PC-9 (cell line): ENCODE measurements at regions not wholly inside any gene's neighbourhood (a gene's known extent, or its start where the extent isn't known, plus 50 kb on each side); places are given as distances from the start of the nearest gene placed in this dataset.

Experiments
- CTCF ChIP-seq: fragments of 200-600 bp; sonication (generic); conservative IDR thresholded peaks from 2 replicates; pipeline ENCODE4 v1.6.1; 2017; ENCODE audit warnings: mixed run types, antibody characterized with exemption, mild to moderate bottlenecking, moderate library complexity
- EZH2 ChIP-seq: fragments of 200-600 bp; sonication (generic); IDR thresholded peaks from 2 replicates; pipeline ENCODE4 v1.8.0; 2017; ENCODE audit warnings: antibody characterized with exemption, low read depth

GRCh38 chr1:80993154-80993980 is 807.4 kb upstream of the ADGRL2 start:
- TF ChIP-seq CTCF (no peak), EZH2 (no peak)
